HG03280 (cell line): ENCODE measurements at regions not wholly inside any gene's neighbourhood (a gene's known extent, or its start where the extent isn't known, plus 50 kb on each side); places are given as distances from the start of the nearest gene placed in this dataset.
"Not testable (repeated sequence)": the region's sequence is repeated elsewhere in the genome, so short reads cannot be mapped to it uniquely, and the experiment has no call there.

Experiments
- ATAC-seq: cut with Tn5 transposase; IDR thresholded peaks from one replicate; pipeline ENCODE4 v1.9.1; 2021; ENCODE audit warnings: mild to moderate bottlenecking, moderate library complexity; ENCODE audit not compliant: unreplicated experiment

GRCh38 chr4:173656898-173657297 is 126.9 kb upstream of the HAND2 start:
- no peak for ATAC-seq

DNA sequence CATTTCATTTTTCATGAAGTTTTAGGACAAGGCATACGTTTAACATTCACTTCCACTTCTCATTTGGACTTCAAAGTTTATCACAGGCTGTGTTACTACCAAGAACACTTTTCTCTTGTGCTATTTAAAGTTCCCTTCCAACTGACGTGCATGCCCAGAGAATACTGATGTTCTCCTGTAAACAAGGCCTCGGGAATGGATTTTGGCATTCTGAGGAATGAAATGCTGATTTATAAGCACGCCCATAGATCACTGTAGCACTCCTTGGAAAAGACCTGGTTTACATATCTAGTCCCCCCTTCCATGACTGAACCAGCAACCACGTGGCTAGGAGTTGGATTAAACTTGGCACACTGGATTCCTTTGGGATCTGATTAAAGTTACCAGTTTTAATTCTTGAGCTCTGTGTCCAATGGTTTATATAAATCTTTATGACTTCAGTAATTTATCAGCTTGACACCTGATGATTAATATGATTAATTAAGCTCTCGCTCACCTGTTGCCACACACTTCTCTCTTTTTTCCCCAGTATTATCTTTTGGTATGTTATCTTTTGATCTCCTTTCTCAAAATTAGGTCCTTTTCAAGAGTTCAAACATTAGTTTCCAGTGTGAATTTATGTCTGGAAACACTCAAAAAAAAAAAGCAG is 122.4 kb upstream of the HAND2 start:
- no peak for ATAC-seq

DNA sequence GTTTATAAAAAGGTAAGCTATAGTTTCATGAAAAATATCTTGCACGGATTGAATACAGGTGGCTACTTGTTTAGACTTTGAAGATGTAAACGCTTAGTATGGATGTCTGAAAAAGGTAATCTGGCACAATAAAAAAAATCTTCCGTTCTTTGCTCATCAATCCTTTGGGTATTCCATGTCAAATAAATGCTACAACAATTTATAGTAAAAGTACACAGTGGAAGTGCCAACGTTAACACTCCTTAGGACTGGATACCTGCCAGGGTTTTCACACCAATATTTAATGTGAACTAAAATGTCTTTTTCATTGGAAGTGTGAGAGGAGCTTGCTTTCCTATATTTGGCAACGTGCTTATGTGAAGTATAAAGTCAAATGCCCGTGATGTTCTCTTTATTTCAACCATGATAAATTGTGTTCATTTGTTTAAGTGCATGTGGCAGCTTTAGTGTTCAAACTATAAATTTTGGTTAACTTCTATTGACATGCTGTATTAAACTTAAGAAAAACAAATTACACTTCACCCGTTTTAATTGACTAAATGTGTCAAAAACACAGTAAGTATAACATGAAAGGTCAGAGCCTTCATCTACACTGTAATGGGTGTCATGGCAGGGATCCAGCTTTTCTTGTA is 121.7 kb upstream of the HAND2 start:
- no peak for ATAC-seq

GRCh38 chr4:173647902-173648301 is 117.9 kb upstream of the HAND2 start:
- ATAC-seq = no peak

DNA sequence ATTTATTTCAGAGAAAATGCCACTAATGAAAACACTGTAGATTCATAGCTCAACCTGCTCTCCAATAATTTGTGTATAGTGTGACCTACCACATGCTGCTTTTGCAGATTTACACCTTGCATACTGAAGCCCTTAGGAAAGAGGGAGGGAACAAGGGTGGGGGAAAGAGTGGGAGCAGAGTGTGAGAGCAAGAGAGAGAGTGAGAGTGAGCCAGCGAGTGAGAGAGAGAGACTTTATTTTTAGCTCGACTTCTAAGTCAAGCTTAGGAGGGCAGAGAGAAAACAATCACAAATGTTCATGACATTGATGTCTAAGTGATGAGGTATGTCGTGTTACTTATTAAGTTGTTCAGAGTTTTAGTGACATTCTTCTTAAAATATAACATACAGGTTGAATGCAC is 112.5 kb upstream of the HAND2 start:
- no peak for ATAC-seq

GRCh38 chr4:173635395-173635794 is 105.4 kb upstream of the HAND2 start:
- ATAC-seq = no peak

GRCh38 chr4:173626277-173626676 is 96.2 kb upstream of the HAND2 start:
- ATAC-seq = no peak

- ATAC-seq = not testable (repeated sequence)
These were observed 88.6 kb upstream of the HAND2 start for GRCh38 chr4:173618648-173619047.

DNA sequence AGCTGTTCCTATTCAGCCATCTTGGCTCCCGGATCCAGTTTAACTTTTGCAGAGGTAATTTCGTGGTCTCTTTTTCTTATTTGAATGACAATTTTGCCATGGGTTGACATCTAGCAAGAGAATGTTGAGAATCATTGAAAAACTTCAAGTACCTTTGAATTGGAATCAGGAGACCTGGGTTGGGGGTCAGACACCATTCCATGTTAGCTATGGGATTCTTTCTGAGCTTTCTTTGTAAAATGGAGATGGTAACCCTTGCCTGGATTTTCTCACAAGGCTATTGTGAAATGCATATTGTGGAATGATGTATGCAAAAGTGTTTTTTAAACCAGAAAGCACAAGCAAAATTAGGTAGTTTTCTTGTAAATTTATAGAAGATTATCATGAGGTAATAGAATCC is 79.1 kb upstream of the HAND2 start:
- no peak for ATAC-seq

- ATAC-seq = not testable (repeated sequence)
These were observed 78.6 kb upstream of the HAND2 start for GRCh38 chr4:173608632-173609031.

GRCh38 chr4:173591760-173592159 is 61.7 kb upstream of the HAND2 start:
- ATAC-seq = no peak

- ATAC-seq = no peak
These were observed 60.7 kb upstream of the HAND2 start for GRCh38 chr4:173590697-173591096.

- ATAC-seq = no peak
These were observed 56.0 kb upstream of the HAND2 start for GRCh38 chr4:173585876-173586572.

- no peak for ATAC-seq
These were observed 54.5 kb upstream of the HAND2 start for GRCh38 chr4:173584506-173584905.
